B cell (primary cell): ENCODE measurements at regions not wholly inside any gene's neighbourhood (a gene's known extent, or its start where the extent isn't known, plus 50 kb on each side); places are given as distances from the start of the nearest gene placed in this dataset.

Experiments
- ATAC-seq: fragments of 200-7000 bp; cut with Tn5 transposase; one replicate; pipeline ENCODE4 v1.10.0; 2021; ENCODE audit warnings: low read depth, mild to moderate bottlenecking, moderate number of reproducible peaks, moderate library complexity
- CTCF ChIA-PET: fragments of 350-600 bp; sonication (Branson Sonifier 250); formaldehyde crosslinking; loops from one replicate; lab custom pipeline; 2021; ENCODE audit warnings: antibody characterized with exemption, inconsistent platforms; lab: Charles Lee
- POLR2A ChIA-PET: fragments of 350-600 bp; sonication (Branson Sonifier 250); formaldehyde crosslinking; loops from one replicate; lab custom pipeline; 2021; ENCODE audit warnings: antibody characterized with exemption; lab: Charles Lee
- DNase-seq: peaks from one replicate; pipeline ENCODE4 v3.0.0; 2013
- H2AFZ ChIP-seq: 2 replicates; pipeline ENCODE4 v1.6.1; 2012; ENCODE audit warnings: mild to moderate bottlenecking, low read depth, low read length; ENCODE audit not compliant: insufficient read depth, poor library complexity, severe bottlenecking
- H3K27ac ChIP-seq, 2 donors: 1 replicate in 1 of 2; 2 replicates in 1 of 2; pipeline ENCODE4 v1.5.1; 2012 to 2013; ENCODE audit warnings: low read length in 2 of 2, mild to moderate bottlenecking in 2 of 2, moderate library complexity in 1 of 2
- H3K27me3 ChIP-seq, 4 experiments: fragments of 200-600 bp in 1 of 4; sonication (generic) in 1 of 4; replicated peaks in 1 of 4; 1 replicate in 2 of 4; 2 replicates in 2 of 4; pipeline versions ENCODE4 v1.6.1 to v1.7.0; 2013 to 2016; ENCODE audit warnings: low read length in 3 of 4, mild to moderate bottlenecking in 2 of 4, mixed read lengths in 1 of 4, moderate library complexity in 1 of 4; ENCODE audit not compliant: insufficient read depth in 4 of 4, control insufficient read depth in 3 of 4; ENCODE audit errors: control extremely low read depth in 1 of 4
- H3K36me3 ChIP-seq, 2 experiments: replicated peaks in 1 of 2; 1 replicate in 1 of 2; 2 replicates in 1 of 2; pipeline versions ENCODE4 v1.6.1 to v1.7.1; 2013; ENCODE audit warnings: low read length in 1 of 2; ENCODE audit not compliant: insufficient read depth in 2 of 2, control insufficient read depth in 1 of 2; ENCODE audit errors: control extremely low read depth in 1 of 2, extremely low read depth in 1 of 2
- H3K4me1 ChIP-seq, 2 donors: fragments of 200-600 bp in 1 of 2; sonication (generic) in 1 of 2; 1 replicate in 1 of 2; 2 replicates in 1 of 2; pipeline versions ENCODE4 v1.5.1 to v1.6.1; 2013 to 2017; ENCODE audit warnings: low read length in 2 of 2; ENCODE audit not compliant: control insufficient read depth in 2 of 2, insufficient read depth in 2 of 2
- H3K4me2 ChIP-seq: replicated peaks from 2 replicates; pipeline ENCODE3; 2012; ENCODE audit warnings: mild to moderate bottlenecking, low read depth, low read length; ENCODE audit not compliant: poor library complexity, severe bottlenecking
- H3K4me3 ChIP-seq, 5 experiments: fragments of 200-600 bp in 1 of 5; sonication (generic) in 1 of 5; 1 replicate in 3 of 5; 2 replicates in 2 of 5; pipeline versions ENCODE4 v1.5.1 to v1.7.0; 2011 to 2016; ENCODE audit warnings: low read length in 4 of 5, mild to moderate bottlenecking in 4 of 5, low read depth in 2 of 5, control low read depth in 1 of 5, moderate library complexity in 1 of 5; ENCODE audit not compliant: insufficient read depth in 1 of 5; ENCODE audit errors: control extremely low read depth in 1 of 5, extremely low read depth in 1 of 5
- H3K79me2 ChIP-seq: fragments of 200-600 bp; sonication (generic); one replicate; pipeline ENCODE4 v1.6.0; 2016; ENCODE audit warnings: low read length; ENCODE audit not compliant: control insufficient read depth, insufficient read depth
- H3K9ac ChIP-seq: fragments of 200-600 bp; sonication (generic); 2 replicates; pipeline ENCODE4 v1.6.1; 2017; ENCODE audit warnings: mild to moderate bottlenecking, low read length, moderate library complexity
- H3K9me3 ChIP-seq, 3 donors: one replicate each; pipeline versions ENCODE4 v1.6.1 to v1.7.1; 2013; ENCODE audit warnings: low read length in 2 of 3; ENCODE audit not compliant: control insufficient read depth in 2 of 3, insufficient read depth in 1 of 3; ENCODE audit errors: control extremely low read depth in 1 of 3
- H4K20me1 ChIP-seq: 2 replicates; pipeline ENCODE4 v1.6.0; 2012; ENCODE audit warnings: mild to moderate bottlenecking, low read length; ENCODE audit not compliant: insufficient read depth, control insufficient read depth, poor library complexity, severe bottlenecking
- H3K27ac Mint-ChIP-seq: one replicate; pipeline ENCODE4 v1.8.0; 2021; ENCODE audit warnings: mixed read lengths
- H3K27me3 Mint-ChIP-seq: one replicate; pipeline ENCODE4 v1.8.0; 2021; ENCODE audit warnings: mixed read lengths
- H3K4me1 Mint-ChIP-seq: one replicate; pipeline ENCODE4 v1.8.0; 2021; ENCODE audit warnings: mixed read lengths
- H3K4me3 Mint-ChIP-seq: one replicate; pipeline ENCODE4 v1.8.0; 2021; ENCODE audit warnings: mixed read lengths
- H3K9me3 Mint-ChIP-seq: one replicate; pipeline ENCODE4 v1.8.0; 2022; ENCODE audit warnings: mixed read lengths; ENCODE audit not compliant: insufficient read depth
- EZH2 ChIP-seq: IDR thresholded peaks from 2 replicates; pipeline ENCODE4 v1.6.1; 2012; ENCODE audit warnings: borderline replicate concordance, low read depth, mild to moderate bottlenecking, moderate library complexity, low read length; ENCODE audit not compliant: insufficient read depth, poor library complexity, severe bottlenecking
- WGBS: methylation state at CpG from one replicate; pipeline ENCODE4 v1.1.5; 2013; ENCODE audit warnings: missing lambda C conversion rate; ENCODE audit not compliant: insufficient coverage; 5-methylcytosine and 5-hydroxymethylcytosine counted together
- intact Hi-C: fragments of 100-400 bp; cut with micrococcal nuclease; formaldehyde crosslinking; loops from one replicate; pipeline ENCODE4 v1.10.0; 2022
- TF ChIP-seq, protein P1 (sequence below): fragments of 200-600 bp; IDR thresholded peaks from one replicate; pipeline ENCODE4 v1.8.0; 2022; ENCODE audit warnings: antibody characterized with exemption, mild to moderate bottlenecking

DNA sequence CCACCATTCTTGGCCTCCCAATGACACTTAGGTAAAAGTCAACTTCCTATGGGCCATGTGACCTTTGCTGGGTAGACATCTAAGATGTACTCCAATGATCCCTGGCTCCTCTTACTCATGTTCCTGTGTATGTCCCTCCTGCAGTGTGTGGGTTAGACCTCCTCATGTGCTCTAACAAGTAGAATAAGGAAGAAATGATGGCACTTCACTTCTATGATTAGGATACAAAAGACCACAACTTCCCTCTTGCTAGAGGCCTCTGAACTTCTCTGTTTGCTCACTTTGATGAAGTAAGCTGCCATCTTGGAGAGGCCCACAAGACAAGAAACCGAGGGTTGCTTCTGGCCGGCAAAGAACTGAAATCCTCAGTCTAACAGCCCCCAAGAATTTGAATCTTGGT is 131.8 kb downstream of the TAF11L14 start:
- Histone ChIP-seq H2AFZ (no peak overlapping the region), H3K27me3 (peaks cover 0 to 4% (median 0%) of the 10 kb centered on the region in 4 experiments), H3K4me1 (no peaks in the 10 kb centered on the region), H3K79me2 (no peaks in the 10 kb centered on the region), H3K9me3 (no peaks in the 10 kb centered on the region), H3K4me3 (no peak overlapping the region), H3K4me2 (no peak overlapping the region), H3K9ac (no peak overlapping the region), H4K20me1 (no peaks in the 10 kb centered on the region), H3K27ac (no peak overlapping the region), H3K36me3 (no peaks in the 10 kb centered on the region)
- no peak for ATAC-seq
- 100% methylated on average over 2 of the region's 2 CpGs for WGBS
- ChIA-PET POLR2A (no interaction called here), CTCF (interaction anchor here (0.6 kb wide), 1 partner anchor 483 kb away, joined by 3 read pairs; no protein-coding TSS in a partner anchor)
- Mint-ChIP-seq H3K4me1 (no peaks in the 10 kb centered on the region), H3K9me3 (no peaks in the 10 kb centered on the region), H3K4me3 (no peak overlapping the region), H3K27ac (no peak overlapping the region), H3K27me3 (peaks cover 4% of the 10 kb centered on the region)
- no peak for TF ChIP-seq EZH2
- TF ChIP-seq, protein P1, sequence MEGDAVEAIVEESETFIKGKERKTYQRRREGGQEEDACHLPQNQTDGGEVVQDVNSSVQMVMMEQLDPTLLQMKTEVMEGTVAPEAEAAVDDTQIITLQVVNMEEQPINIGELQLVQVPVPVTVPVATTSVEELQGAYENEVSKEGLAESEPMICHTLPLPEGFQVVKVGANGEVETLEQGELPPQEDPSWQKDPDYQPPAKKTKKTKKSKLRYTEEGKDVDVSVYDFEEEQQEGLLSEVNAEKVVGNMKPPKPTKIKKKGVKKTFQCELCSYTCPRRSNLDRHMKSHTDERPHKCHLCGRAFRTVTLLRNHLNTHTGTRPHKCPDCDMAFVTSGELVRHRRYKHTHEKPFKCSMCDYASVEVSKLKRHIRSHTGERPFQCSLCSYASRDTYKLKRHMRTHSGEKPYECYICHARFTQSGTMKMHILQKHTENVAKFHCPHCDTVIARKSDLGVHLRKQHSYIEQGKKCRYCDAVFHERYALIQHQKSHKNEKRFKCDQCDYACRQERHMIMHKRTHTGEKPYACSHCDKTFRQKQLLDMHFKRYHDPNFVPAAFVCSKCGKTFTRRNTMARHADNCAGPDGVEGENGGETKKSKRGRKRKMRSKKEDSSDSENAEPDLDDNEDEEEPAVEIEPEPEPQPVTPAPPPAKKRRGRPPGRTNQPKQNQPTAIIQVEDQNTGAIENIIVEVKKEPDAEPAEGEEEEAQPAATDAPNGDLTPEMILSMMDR = no peak
- intact Hi-C loops = no loop called here
- no peak for DNase-seq

DNA sequence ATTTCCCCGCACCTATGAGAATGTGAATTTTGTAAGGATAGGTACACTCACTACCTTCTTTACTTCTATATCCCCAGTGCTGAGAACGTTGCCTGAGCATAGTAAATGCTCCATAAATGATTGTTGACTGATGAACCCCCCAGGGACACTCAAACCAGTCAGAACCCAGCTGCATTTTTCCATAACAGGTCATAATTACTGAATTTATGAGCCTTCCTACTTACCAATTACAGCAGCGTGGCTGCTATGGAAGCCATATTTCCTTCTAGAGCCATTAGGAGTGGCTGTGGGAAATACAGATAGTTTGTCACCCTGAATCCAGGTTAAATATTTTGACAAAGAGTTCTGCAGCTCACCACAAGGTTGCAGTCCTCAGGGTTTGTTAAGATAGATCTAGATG is 135.0 kb downstream of the TAF11L14 start:
- Histone ChIP-seq H3K27ac (no peak overlapping the region), H3K9ac (no peak overlapping the region), H3K4me3 (no peak overlapping the region), H3K4me2 (no peak overlapping the region), H3K36me3 (no peaks in the 10 kb centered on the region), H3K79me2 (no peaks in the 10 kb centered on the region), H3K9me3 (peaks cover 0 to 4% (median 0%) of the 10 kb centered on the region in 3 donors), H2AFZ (no peak overlapping the region), H3K4me1 (no peaks in the 10 kb centered on the region), H4K20me1 (no peaks in the 10 kb centered on the region), H3K27me3 (peaks cover 0 to 4% (median 0%) of the 10 kb centered on the region in 4 experiments)
- Mint-ChIP-seq H3K27ac (no peak overlapping the region), H3K27me3 (peaks cover 4% of the 10 kb centered on the region), H3K4me1 (no peaks in the 10 kb centered on the region), H3K4me3 (no peak overlapping the region), H3K9me3 (no peaks in the 10 kb centered on the region)
- TF ChIP-seq EZH2 = no peak
- TF ChIP-seq, protein P1 = no peak
- DNase-seq (no peak), ATAC-seq (no peak)
- WGBS = 100% methylated on average over 1 of the region's 3 CpGs
- intact Hi-C loops = no loop called here
- CTCF ChIA-PET = interaction anchor here (3.2 kb wide), 1 partner anchor 553 kb away, joined by 13 read pairs; no protein-coding TSS in a partner anchor
- POLR2A ChIA-PET = no interaction called here
